SK-N-SH treated with all-trans-retinoic acid at 6 μM for 48 hours (cell line): ENCODE measurements at regions not wholly inside any gene's neighbourhood (a gene's known extent, or its start where the extent isn't known, plus 50 kb on each side); places are given as distances from the start of the nearest gene placed in this dataset.

Experiments used
- ATAC-seq: fragments of 200-7000 bp; cut with Tn5 transposase; 3 replicates; pipeline ENCODE4 v1.9.1; 2020; ENCODE audit warnings: mild to moderate bottlenecking, moderate library complexity
- ARNTL ChIP-seq: fragments of 450-650 bp; formaldehyde crosslinking; IDR thresholded peaks from 2 replicates; pipeline ENCODE4 v1.5.0; 2020; ENCODE audit warnings: low read depth, mild to moderate bottlenecking, moderate library complexity, borderline replicate concordance
- BACH2 ChIP-seq: fragments of 250-450 bp; sonication (Bioruptor Pico); IDR thresholded peaks from 2 replicates; pipeline ENCODE4 v1.9.0; 2021; ENCODE audit warnings: mild to moderate bottlenecking, borderline replicate concordance
- CSDC2 ChIP-seq: fragments of 250-450 bp; sonication (Bioruptor Pico); IDR thresholded peaks from 2 replicates; pipeline ENCODE4 v1.5.0; 2020; ENCODE audit warnings: mild to moderate bottlenecking, moderate library complexity
- ESRRG ChIP-seq: fragments of 250-450 bp; sonication (Bioruptor Pico); IDR thresholded peaks from 2 replicates; pipeline ENCODE4 v1.6.1; 2021; ENCODE audit warnings: mild to moderate bottlenecking
- GLIS3 ChIP-seq: fragments of 250-450 bp; sonication (Bioruptor Pico); IDR thresholded peaks from 2 replicates; pipeline ENCODE4 v1.5.0; 2020; ENCODE audit warnings: mild to moderate bottlenecking, moderate library complexity
- ISL1 ChIP-seq: fragments of 250-450 bp; sonication (Bioruptor Pico); IDR thresholded peaks from 2 replicates; pipeline ENCODE4 v2.1.2; 2022; ENCODE audit warnings: mild to moderate bottlenecking, moderate library complexity
- OSR1 ChIP-seq: fragments of 250-450 bp; sonication (Bioruptor Pico); IDR thresholded peaks from 2 replicates; pipeline ENCODE4 v1.8.0; 2022; ENCODE audit warnings: moderate library complexity, mild to moderate bottlenecking, inconsistent platforms
- PPARA ChIP-seq: fragments of 250-450 bp; sonication (Bioruptor Pico); IDR thresholded peaks from 2 replicates; pipeline ENCODE4 v1.5.0; 2020; ENCODE audit warnings: mild to moderate bottlenecking, borderline replicate concordance
- TOX ChIP-seq: fragments of 250-450 bp; sonication (Bioruptor Pico); IDR thresholded peaks from 2 replicates; pipeline ENCODE4 v1.8.0; 2021; ENCODE audit warnings: mild to moderate bottlenecking, moderate library complexity, borderline replicate concordance
- ZFP3 ChIP-seq: fragments of 250-450 bp; sonication (Bioruptor Pico); IDR thresholded peaks from 2 replicates; pipeline ENCODE4 v1.5.0; 2020; ENCODE audit warnings: mild to moderate bottlenecking, moderate library complexity
- ZFP30 ChIP-seq: fragments of 450-650 bp; formaldehyde crosslinking; IDR thresholded peaks from 2 replicates; pipeline ENCODE4 v1.5.0; 2022; ENCODE audit warnings: mild to moderate bottlenecking, moderate library complexity
- ZNF565 ChIP-seq: fragments of 450-650 bp; formaldehyde crosslinking; conservative IDR thresholded peaks from 2 replicates; pipeline ENCODE4 v1.5.0; 2020; ENCODE audit warnings: low read depth, mild to moderate bottlenecking, moderate library complexity
- ZNF70 ChIP-seq: fragments of 450-650 bp; formaldehyde crosslinking; IDR thresholded peaks from 2 replicates; pipeline ENCODE4 v1.5.0; 2020; ENCODE audit warnings: mild to moderate bottlenecking, moderate library complexity
- ZNF8 ChIP-seq: fragments of 450-650 bp; formaldehyde crosslinking; IDR thresholded peaks from 2 replicates; pipeline ENCODE4 v1.5.0; 2020; ENCODE audit warnings: mild to moderate bottlenecking, moderate library complexity
- TF ChIP-seq, protein P1 (sequence below): fragments of 250-450 bp; sonication (Bioruptor Pico); IDR thresholded peaks from 2 replicates; pipeline ENCODE4 v1.5.1; 2021; ENCODE audit warnings: mild to moderate bottlenecking, moderate library complexity
- TF ChIP-seq, protein P2 (sequence below): fragments of 250-450 bp; sonication (Bioruptor Pico); IDR thresholded peaks from 2 replicates; pipeline ENCODE4 v1.8.0; 2020; ENCODE audit warnings: mild to moderate bottlenecking, moderate library complexity, borderline replicate concordance
- TF ChIP-seq, protein P3 (sequence below): fragments of 250-450 bp; sonication (Bioruptor Pico); IDR thresholded peaks from 2 replicates; pipeline ENCODE4 v1.5.1; 2020; ENCODE audit warnings: low read depth, mild to moderate bottlenecking, moderate library complexity
- TF ChIP-seq, protein P4 (sequence below): fragments of 250-450 bp; sonication (Bioruptor Pico); IDR thresholded peaks from 2 replicates; pipeline ENCODE4 v1.5.0; 2020; ENCODE audit warnings: mild to moderate bottlenecking, moderate library complexity
- TF ChIP-seq, protein P5 (sequence below): fragments of 250-450 bp; sonication (Bioruptor Pico); IDR thresholded peaks from 2 replicates; pipeline ENCODE4 v1.8.0; 2021; ENCODE audit warnings: low read depth, mild to moderate bottlenecking, moderate library complexity, borderline replicate concordance

DNA sequence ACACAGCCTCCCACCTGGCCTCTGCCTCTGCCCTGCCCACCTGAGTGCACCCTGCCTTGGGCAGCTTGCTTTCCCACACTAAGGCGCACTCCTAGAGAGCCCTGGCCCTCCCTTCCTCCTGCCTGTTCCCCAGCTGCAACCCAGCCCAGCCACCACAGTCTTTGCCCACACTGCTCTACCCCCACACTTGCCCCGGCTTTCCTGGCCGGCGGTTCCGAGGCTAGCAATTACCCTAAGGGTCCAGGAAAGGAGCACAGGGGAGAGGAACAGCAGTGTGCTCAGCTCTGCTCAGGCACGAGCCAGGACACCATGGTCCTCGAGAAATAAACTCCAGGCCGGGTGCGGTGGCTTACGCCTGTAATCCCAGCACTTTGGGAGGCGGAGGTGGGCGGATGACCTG is 237.8 kb upstream of the RAB6C start:
- ATAC-seq: no peak
- TF ChIP-seq ZFP3 (CRISPR knock-in tag) (no peak), ZFP30 (CRISPR knock-in tag) (no peak), ISL1 (CRISPR knock-in tag) (no peak), GLIS3 (no peak), OSR1 (no peak), ZNF565 (CRISPR knock-in tag) (no peak), PPARA (no peak), ZNF8 (CRISPR knock-in tag) (no peak), CSDC2 (CRISPR knock-in tag) (no peak)
- TF ChIP-seq, protein P1, sequence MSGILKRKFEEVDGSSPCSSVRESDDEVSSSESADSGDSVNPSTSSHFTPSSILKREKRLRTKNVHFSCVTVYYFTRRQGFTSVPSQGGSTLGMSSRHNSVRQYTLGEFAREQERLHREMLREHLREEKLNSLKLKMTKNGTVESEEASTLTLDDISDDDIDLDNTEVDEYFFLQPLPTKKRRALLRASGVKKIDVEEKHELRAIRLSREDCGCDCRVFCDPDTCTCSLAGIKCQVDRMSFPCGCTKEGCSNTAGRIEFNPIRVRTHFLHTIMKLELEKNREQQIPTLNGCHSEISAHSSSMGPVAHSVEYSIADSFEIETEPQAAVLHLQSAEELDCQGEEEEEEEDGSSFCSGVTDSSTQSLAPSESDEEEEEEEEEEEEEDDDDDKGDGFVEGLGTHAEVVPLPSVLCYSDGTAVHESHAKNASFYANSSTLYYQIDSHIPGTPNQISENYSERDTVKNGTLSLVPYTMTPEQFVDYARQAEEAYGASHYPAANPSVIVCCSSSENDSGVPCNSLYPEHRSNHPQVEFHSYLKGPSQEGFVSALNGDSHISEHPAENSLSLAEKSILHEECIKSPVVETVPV (CRISPR knock-in tag): no peak
- TF ChIP-seq, protein P2, sequence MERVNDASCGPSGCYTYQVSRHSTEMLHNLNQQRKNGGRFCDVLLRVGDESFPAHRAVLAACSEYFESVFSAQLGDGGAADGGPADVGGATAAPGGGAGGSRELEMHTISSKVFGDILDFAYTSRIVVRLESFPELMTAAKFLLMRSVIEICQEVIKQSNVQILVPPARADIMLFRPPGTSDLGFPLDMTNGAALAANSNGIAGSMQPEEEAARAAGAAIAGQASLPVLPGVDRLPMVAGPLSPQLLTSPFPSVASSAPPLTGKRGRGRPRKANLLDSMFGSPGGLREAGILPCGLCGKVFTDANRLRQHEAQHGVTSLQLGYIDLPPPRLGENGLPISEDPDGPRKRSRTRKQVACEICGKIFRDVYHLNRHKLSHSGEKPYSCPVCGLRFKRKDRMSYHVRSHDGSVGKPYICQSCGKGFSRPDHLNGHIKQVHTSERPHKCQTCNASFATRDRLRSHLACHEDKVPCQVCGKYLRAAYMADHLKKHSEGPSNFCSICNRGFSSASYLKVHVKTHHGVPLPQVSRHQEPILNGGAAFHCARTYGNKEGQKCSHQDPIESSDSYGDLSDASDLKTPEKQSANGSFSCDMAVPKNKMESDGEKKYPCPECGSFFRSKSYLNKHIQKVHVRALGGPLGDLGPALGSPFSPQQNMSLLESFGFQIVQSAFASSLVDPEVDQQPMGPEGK (CRISPR knock-in tag): no peak
- TF ChIP-seq, protein P3, sequence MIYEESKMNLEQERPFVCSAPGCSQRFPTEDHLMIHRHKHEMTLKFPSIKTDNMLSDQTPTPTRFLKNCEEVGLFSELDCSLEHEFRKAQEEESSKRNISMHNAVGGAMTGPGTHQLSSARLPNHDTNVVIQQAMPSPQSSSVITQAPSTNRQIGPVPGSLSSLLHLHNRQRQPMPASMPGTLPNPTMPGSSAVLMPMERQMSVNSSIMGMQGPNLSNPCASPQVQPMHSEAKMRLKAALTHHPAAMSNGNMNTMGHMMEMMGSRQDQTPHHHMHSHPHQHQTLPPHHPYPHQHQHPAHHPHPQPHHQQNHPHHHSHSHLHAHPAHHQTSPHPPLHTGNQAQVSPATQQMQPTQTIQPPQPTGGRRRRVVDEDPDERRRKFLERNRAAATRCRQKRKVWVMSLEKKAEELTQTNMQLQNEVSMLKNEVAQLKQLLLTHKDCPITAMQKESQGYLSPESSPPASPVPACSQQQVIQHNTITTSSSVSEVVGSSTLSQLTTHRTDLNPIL: no peak

DNA sequence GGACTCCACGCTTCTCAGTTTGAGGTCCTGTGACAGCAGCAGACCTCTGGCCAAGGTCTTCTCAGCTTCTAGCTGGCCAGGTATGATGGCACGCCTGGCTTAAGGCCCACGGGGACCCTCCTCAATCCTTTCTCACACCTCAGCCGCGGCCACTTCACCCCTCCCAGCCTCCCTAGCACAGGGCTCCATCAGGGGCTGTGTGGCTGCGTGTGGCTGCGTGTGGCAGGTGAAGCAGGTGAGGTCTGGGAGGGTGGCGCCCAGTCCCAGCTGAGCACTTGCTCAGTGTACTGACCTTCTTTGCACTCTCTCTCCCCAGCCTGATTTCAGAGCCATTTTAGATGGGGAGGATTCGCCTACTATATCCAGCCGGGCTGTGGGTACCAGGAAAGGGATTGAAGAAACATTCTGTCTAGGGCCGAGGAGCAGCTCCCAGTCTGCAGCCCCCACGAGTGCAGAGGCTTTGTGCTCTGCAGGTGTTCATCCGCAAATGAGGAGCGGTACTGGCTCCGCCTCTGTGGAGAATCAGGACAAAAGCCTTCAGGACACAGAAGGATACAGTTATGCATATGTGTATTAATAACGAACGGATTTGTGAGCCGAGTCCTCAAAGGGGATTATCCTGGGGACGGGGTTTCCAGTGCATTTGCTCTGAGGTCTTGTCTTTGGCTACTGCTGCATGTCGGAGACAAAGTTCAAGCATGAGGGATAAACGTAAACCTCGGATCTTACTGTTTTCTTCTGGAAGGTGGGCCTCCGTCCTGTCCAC is 236.9 kb upstream of the RAB6C start:
- TF ChIP-seq, protein P4, sequence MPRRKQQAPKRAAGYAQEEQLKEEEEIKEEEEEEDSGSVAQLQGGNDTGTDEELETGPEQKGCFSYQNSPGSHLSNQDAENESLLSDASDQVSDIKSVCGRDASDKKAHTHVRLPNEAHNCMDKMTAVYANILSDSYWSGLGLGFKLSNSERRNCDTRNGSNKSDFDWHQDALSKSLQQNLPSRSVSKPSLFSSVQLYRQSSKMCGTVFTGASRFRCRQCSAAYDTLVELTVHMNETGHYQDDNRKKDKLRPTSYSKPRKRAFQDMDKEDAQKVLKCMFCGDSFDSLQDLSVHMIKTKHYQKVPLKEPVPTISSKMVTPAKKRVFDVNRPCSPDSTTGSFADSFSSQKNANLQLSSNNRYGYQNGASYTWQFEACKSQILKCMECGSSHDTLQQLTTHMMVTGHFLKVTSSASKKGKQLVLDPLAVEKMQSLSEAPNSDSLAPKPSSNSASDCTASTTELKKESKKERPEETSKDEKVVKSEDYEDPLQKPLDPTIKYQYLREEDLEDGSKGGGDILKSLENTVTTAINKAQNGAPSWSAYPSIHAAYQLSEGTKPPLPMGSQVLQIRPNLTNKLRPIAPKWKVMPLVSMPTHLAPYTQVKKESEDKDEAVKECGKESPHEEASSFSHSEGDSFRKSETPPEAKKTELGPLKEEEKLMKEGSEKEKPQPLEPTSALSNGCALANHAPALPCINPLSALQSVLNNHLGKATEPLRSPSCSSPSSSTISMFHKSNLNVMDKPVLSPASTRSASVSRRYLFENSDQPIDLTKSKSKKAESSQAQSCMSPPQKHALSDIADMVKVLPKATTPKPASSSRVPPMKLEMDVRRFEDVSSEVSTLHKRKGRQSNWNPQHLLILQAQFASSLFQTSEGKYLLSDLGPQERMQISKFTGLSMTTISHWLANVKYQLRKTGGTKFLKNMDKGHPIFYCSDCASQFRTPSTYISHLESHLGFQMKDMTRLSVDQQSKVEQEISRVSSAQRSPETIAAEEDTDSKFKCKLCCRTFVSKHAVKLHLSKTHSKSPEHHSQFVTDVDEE (CRISPR knock-in tag): no peak
- no peak for TF ChIP-seq ESRRG (CRISPR knock-in tag)
- TF ChIP-seq, protein P5, sequence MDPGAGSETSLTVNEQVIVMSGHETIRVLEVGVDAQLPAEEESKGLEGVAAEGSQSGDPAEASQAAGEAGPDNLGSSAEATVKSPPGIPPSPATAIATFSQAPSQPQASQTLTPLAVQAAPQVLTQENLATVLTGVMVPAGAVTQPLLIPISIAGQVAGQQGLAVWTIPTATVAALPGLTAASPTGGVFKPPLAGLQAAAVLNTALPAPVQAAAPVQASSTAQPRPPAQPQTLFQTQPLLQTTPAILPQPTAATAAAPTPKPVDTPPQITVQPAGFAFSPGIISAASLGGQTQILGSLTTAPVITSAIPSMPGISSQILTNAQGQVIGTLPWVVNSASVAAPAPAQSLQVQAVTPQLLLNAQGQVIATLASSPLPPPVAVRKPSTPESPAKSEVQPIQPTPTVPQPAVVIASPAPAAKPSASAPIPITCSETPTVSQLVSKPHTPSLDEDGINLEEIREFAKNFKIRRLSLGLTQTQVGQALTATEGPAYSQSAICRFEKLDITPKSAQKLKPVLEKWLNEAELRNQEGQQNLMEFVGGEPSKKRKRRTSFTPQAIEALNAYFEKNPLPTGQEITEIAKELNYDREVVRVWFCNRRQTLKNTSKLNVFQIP (CRISPR knock-in tag): no peak
- TF ChIP-seq ZNF70: no peak
- no peak for TF ChIP-seq ARNTL
- no peak for TF ChIP-seq ISL1 (CRISPR knock-in tag)
- TF ChIP-seq, protein P2 (CRISPR knock-in tag): no peak
- no peak for TF ChIP-seq ZNF565 (CRISPR knock-in tag)
- no peak for TF ChIP-seq OSR1
- TF ChIP-seq TOX: no peak
- TF ChIP-seq GLIS3: no peak
- TF ChIP-seq ZNF8 (CRISPR knock-in tag): no peak
- TF ChIP-seq CSDC2 (CRISPR knock-in tag): no peak
- TF ChIP-seq BACH2 (CRISPR knock-in tag): no peak
- TF ChIP-seq, protein P1 (CRISPR knock-in tag): no peak
- no peak for ATAC-seq
